Activated naive CD4-positive, alpha-beta T cell treated with anti-CD3 and anti-CD28 coated beads, Interleukin-2, amount 10 ng/mL, durations not matched to agents 7 days and 5 days (primary cell): ENCODE measurements at regions not wholly inside any gene's neighbourhood (a gene's known extent, or its start where the extent isn't known, plus 50 kb on each side); places are given as distances from the start of the nearest gene placed in this dataset.
"Not testable (repeated sequence)": the region's sequence is repeated elsewhere in the genome, so short reads cannot be mapped to it uniquely, and the experiment has no call there.

Source experiments
- CTCF ChIA-PET: fragments of 350-600 bp; sonication (Branson Sonifier 250); formaldehyde crosslinking; loops from one replicate; lab custom pipeline; 2021; ENCODE audit warnings: antibody characterized with exemption; lab: Charles Lee
- DNase-seq: peaks from one replicate; pipeline ENCODE4 v3.0.0-alpha.2; 2020
- H3K27ac Mint-ChIP-seq: one replicate; pipeline ENCODE4 v1.8.0; 2021; ENCODE audit warnings: mild to moderate bottlenecking, moderate library complexity, mixed read lengths
- H3K27me3 Mint-ChIP-seq: one replicate; pipeline ENCODE4 v1.8.0; 2021; ENCODE audit warnings: mild to moderate bottlenecking, mixed read lengths
- H3K36me3 Mint-ChIP-seq: one replicate; pipeline ENCODE4 v1.8.0; 2021; ENCODE audit warnings: mixed read lengths
- H3K4me1 Mint-ChIP-seq: one replicate; pipeline ENCODE4 v1.8.0; 2021; ENCODE audit warnings: mixed read lengths
- H3K4me3 Mint-ChIP-seq: one replicate; pipeline ENCODE4 v1.8.0; 2021; ENCODE audit warnings: mild to moderate bottlenecking, moderate library complexity, mixed read lengths
- H3K9me3 Mint-ChIP-seq: one replicate; pipeline ENCODE4 v1.8.0; 2021; ENCODE audit warnings: mixed read lengths

DNA sequence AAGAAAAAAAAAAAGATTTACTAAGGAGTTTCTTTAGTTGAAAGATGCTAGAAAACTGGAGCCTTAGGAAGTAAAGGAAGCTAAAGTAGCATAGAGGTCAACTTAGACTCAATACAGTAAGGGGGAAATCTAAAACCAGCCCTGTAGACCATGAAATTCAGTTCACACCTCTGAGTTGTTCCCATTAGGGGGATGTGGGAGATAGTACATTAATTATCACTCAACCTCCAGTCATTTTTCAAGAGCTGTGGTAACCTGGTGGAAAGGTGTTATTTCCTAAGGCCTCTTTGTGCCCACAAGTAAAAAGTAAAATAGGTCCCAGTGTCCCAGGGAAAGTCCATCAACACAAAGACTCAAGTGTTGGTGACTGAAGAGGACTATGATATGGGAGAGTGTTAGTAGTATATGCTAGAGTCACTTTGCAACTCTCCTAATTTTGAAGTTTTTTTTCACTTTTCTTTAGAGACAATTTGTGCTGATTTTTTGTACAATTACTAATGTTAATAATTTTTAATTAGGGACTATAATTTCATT is 1274.4 kb upstream of the EPHA6 start:
- no peak for DNase-seq
- Mint-ChIP-seq H3K27ac (no peak overlapping the region), H3K27me3 (no peaks in the 10 kb centered on the region), H3K4me1 (no peaks in the 10 kb centered on the region), H3K9me3 (no peaks in the 10 kb centered on the region), H3K4me3 (no peak overlapping the region), H3K36me3 (no peaks in the 10 kb centered on the region)
- CTCF ChIA-PET = no interaction called here

DNA sequence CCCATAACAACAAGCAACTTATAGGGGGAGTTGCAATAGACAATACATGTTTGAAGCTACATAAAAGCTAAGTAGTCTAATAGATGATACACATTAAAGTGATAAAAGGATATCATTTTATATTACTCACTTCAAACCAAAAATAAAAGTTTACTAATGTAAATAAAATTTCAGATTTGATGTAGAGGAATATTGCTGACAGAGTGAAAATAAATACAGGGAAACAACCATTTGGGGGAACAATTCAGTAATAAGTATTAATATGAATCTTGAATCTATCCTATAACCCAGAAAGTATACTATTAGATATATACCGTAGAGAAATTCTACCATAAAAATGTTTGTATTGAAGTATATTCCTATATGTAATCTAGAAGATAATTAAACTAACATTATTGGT is 1248.9 kb upstream of the EPHA6 start:
- no peaks in the 10 kb centered on the region for H3K4me1 Mint-ChIP-seq
- H3K27me3 Mint-ChIP-seq = no peaks in the 10 kb centered on the region
- no peaks in the 10 kb centered on the region for H3K36me3 Mint-ChIP-seq
- H3K4me3 Mint-ChIP-seq = no peak overlapping the region
- CTCF ChIA-PET = no interaction called here
- H3K9me3 Mint-ChIP-seq = peaks cover 14% of the 10 kb centered on the region
- DNase-seq = no peak
- no peak overlapping the region for H3K27ac Mint-ChIP-seq

DNA sequence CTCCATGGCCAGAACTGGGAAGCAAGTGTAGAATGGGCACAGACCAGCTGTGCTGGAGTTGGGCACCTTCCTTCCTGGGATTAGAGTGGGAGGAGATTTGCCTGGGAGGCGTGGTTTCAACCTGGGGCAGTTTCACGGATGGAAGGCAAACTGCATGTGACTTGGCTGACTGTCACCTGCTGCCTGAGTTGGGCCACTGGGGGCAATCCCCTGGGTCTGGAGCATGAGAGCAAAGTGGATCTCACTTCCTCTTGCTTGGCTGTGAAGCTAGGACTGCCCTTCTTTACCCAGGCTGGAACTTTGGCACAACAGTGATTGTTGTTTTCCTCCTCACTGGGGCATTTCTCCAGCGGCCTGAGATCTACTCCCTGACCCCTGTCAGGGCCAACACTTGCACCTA is 1247.0 kb upstream of the EPHA6 start:
- Mint-ChIP-seq H3K9me3 (peaks cover 14% of the 10 kb centered on the region), H3K4me1 (no peaks in the 10 kb centered on the region), H3K27me3 (no peaks in the 10 kb centered on the region), H3K4me3 (no peak overlapping the region), H3K36me3 (no peaks in the 10 kb centered on the region), H3K27ac (no peak overlapping the region)
- CTCF ChIA-PET = no interaction called here
- DNase-seq = no peak

DNA sequence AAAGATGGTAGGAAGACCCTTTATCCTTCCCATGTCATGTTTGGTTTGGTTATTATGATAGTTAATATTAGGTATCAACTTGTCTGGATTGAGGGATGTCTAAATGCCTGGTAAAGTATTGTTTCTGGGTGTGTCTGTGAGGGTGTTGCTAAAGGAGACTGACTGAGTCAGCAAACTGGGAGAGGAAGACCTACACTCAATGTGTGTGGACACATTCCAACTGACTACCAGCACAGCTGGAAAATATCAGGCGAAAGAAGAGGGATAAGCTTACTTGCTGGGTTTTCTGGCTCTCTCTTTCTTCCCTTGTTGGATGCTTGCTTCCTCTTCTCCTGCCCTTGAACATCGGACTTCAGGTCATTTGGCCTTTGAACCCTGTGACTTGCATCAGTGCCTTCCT is 1227.6 kb upstream of the EPHA6 start:
- peaks cover 4% of the 10 kb centered on the region for H3K9me3 Mint-ChIP-seq
- no peak overlapping the region for H3K27ac Mint-ChIP-seq
- no peaks in the 10 kb centered on the region for H3K4me1 Mint-ChIP-seq
- H3K4me3 Mint-ChIP-seq = no peak overlapping the region
- no peaks in the 10 kb centered on the region for H3K27me3 Mint-ChIP-seq
- no peak for DNase-seq
- no peaks in the 10 kb centered on the region for H3K36me3 Mint-ChIP-seq
- CTCF ChIA-PET = no interaction called here

DNA sequence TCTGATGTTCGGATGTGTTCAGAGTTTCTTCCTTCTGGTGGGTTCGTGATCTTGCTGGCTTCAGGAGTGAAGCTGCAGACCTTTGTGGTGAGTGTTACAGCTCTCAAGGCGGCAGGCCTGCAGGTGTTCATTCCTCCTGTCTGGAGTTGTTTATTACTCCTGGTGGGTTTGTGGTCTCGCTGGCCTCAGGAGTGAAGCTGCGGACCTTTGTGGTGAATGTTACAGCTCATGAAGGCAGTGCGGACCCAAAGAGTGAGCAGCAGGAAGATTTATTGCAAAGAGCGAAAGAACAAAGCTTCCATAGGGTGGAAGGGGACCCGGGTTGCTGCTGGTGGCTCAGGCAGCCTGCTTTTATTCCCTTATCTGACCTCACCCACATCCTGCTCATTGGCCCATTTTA is 1226.8 kb upstream of the EPHA6 start:
- CTCF ChIA-PET, H3K4me1 Mint-ChIP-seq, H3K9me3 Mint-ChIP-seq, H3K4me3 Mint-ChIP-seq, H3K27ac Mint-ChIP-seq, H3K27me3 Mint-ChIP-seq, DNase-seq, H3K36me3 Mint-ChIP-seq: not testable (repeated sequence)

DNA sequence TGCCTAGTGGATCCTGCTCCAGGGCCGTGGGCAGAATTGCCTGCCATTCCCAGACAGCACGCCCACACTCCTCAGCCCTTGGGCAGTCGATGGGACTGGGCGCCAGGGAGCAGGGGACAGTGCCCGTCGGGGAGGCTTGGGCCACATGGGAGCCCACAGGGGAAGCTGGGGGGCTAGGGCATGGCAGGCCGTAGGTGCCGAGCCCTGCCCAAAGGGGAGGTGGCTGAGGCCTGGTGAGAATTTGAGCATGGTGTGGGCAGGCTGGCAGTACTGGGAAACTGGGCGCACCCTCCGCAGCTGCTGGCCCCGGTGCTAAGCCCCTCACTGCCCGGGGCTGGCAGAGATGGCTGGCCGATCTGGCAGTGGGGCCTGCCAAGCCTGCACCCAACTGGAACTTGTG is 1225.9 kb upstream of the EPHA6 start:
- H3K36me3 Mint-ChIP-seq = no peaks in the 10 kb centered on the region
- no peaks in the 10 kb centered on the region for H3K4me1 Mint-ChIP-seq
- H3K27me3 Mint-ChIP-seq = no peaks in the 10 kb centered on the region
- H3K9me3 Mint-ChIP-seq = peaks cover 4% of the 10 kb centered on the region
- no peak overlapping the region for H3K4me3 Mint-ChIP-seq
- CTCF ChIA-PET = no interaction called here
- DNase-seq = no peak
- no peak overlapping the region for H3K27ac Mint-ChIP-seq

DNA sequence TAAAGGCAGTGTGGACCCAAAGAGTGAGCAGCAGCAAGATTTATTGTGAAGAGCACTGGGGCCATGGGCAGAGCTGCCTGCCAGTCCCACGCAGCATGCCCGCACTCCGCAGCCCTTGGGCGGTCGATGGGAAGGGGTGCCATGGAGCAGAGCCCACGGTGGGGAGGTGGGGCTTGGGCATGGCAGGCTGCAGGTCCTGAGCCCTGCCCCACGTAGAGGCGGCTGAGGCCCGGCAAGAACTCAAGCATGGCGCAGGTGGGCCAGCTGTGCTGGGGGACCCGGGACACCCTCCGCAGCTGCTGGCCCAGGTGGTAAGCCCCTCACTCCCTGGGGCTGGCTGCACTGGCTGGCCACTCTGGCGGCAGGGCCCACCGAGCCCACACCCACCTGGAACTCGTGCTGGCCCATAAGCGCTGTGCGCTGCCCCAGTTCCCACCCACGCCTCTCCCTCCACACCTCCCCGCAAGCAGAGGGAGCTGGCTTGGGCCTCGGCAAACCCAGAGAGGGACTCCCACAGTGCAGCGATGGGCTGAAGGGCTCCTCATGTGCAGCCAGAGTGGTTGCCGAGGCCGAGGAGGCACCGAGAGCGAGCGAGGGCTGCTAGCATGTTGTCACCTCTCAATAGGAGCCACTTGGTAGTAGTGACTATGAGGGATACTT is 1218.8 kb upstream of the EPHA6 start:
- Mint-ChIP-seq H3K27ac (no peak overlapping the region), H3K4me3 (no peak overlapping the region), H3K36me3 (no peaks in the 10 kb centered on the region), H3K9me3 (peaks cover 7% of the 10 kb centered on the region), H3K4me1 (no peaks in the 10 kb centered on the region), H3K27me3 (no peaks in the 10 kb centered on the region)
- CTCF ChIA-PET = no interaction called here
- no peak for DNase-seq

DNA sequence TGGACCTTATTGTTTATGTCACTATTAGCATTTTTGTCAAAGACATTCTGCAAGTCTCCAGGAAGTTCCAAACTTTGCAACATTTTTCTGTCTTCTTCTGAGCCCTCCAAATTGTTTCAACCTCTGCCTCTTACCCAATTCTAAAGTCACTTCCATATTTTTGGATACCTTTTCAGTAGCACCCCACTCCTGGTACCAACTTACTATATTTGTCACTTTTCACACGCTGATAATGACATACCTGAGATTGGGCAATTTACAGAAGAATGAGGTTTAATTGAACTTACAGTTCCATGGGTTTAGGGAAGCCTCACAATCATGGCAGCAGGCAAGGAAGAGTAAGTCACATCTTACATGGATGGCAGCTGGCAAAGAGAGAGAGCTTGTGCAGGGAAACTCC is 1206.5 kb upstream of the EPHA6 start:
- CTCF ChIA-PET = no interaction called here
- Mint-ChIP-seq H3K27me3 (no peaks in the 10 kb centered on the region), H3K27ac (no peak overlapping the region), H3K36me3 (no peaks in the 10 kb centered on the region), H3K4me1 (no peaks in the 10 kb centered on the region), H3K9me3 (peaks cover 19% of the 10 kb centered on the region), H3K4me3 (no peak overlapping the region)
- no peak for DNase-seq

DNA sequence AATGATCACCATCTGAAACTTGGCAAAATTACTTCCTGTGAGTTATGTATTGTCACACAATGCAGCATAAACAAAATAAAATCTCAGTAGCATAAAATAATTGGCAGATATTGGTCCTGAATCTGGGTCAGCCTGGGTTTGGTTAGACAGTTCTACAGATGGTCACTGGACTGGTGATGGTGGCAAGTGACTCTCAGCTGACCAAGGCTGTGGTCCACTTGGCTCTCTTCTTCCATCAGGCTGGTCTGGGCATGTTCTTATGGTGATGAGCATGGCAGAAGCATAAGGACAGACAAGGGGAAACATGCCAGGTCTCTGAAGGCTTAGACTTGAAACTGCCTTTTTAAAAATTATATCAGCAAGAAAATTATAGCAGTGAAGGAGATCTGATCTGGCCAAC is 1205.0 kb upstream of the EPHA6 start:
- Mint-ChIP-seq H3K36me3 (no peaks in the 10 kb centered on the region), H3K4me1 (no peaks in the 10 kb centered on the region), H3K27ac (no peak overlapping the region), H3K27me3 (no peaks in the 10 kb centered on the region), H3K4me3 (no peak overlapping the region), H3K9me3 (peaks cover 19% of the 10 kb centered on the region)
- DNase-seq = no peak
- CTCF ChIA-PET = no interaction called here

DNA sequence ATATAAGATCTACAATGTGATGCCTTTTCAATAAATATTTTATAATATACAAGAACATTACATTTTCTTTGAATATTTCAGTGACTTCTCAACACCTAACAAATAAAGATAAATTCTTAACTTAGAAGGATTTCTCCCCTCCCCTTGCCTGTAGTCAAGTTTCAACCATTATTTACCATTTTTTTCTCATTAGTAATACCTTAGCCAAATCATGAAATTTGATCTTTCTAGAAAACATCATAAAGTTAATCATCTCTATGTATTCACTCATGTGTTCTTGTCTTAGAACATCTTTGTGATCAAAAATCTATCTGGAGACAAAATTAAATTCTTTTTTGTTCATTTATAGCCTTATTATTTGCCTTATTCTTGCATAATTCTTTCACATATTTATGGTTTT is 1201.8 kb upstream of the EPHA6 start:
- Mint-ChIP-seq H3K4me1 (no peaks in the 10 kb centered on the region), H3K9me3 (peaks cover 8% of the 10 kb centered on the region), H3K27me3 (no peaks in the 10 kb centered on the region), H3K27ac (no peak overlapping the region), H3K36me3 (no peaks in the 10 kb centered on the region), H3K4me3 (no peak overlapping the region)
- CTCF ChIA-PET = no interaction called here
- no peak for DNase-seq

DNA sequence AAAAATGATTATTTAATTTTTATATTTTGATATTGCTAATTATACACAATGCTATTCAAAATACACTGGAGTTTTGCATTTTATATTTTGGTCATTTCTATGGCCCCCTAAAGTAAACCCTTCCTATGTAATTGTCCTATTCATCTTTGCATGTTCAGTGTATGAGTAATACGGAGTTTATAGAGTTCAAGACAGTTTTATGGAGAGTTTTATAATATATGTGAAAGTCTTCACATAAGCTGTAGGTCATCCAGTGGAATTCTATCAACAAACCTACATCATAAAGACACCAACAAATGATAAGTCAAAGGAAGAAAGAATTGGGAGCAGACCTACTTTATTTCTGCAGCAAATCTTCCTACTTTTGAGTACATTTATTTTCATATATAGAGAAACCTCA is 1200.4 kb upstream of the EPHA6 start:
- peaks cover 3% of the 10 kb centered on the region for H3K9me3 Mint-ChIP-seq
- H3K36me3 Mint-ChIP-seq = no peaks in the 10 kb centered on the region
- no peak overlapping the region for H3K4me3 Mint-ChIP-seq
- no peaks in the 10 kb centered on the region for H3K4me1 Mint-ChIP-seq
- no peak overlapping the region for H3K27ac Mint-ChIP-seq
- DNase-seq = no peak
- no peaks in the 10 kb centered on the region for H3K27me3 Mint-ChIP-seq
- CTCF ChIA-PET = no interaction called here

DNA sequence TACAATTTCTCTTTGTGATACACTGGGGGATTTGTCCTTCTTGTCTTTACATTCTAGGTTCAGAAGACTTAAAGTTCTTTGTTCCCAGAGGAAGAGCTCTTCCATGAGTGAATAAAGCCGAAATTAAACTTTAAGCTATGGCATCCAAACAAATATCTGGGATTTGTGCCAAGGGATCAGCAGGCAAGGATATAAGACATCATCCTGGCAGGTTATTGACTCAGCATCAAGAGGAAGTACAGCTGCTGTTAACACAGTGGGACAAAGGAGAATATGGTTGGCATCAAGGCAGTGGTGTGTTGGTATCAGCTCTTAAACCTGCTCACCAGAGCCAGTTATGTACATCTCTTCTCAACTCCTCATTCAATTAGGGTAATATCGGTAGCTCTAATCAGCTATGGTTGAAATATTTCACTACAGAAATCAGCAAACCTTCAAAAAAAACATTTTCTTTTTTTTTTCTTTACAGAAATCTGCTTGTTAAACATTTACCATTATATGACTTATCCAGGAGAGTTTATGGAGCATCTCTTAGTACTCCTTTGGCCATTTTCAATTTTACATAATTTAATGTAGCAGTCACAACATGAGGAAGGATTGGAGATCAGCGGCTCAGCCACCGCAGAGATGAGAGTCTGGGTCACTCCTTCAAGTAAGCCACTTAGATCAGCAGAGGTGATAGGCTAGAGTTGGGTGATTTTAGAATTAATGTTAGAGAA is 1198.6 kb upstream of the EPHA6 start:
- Mint-ChIP-seq H3K27ac (no peak overlapping the region), H3K9me3 (no peaks in the 10 kb centered on the region), H3K4me1 (no peaks in the 10 kb centered on the region), H3K27me3 (no peaks in the 10 kb centered on the region), H3K4me3 (no peak overlapping the region), H3K36me3 (no peaks in the 10 kb centered on the region)
- CTCF ChIA-PET = no interaction called here
- DNase-seq = no peak

DNA sequence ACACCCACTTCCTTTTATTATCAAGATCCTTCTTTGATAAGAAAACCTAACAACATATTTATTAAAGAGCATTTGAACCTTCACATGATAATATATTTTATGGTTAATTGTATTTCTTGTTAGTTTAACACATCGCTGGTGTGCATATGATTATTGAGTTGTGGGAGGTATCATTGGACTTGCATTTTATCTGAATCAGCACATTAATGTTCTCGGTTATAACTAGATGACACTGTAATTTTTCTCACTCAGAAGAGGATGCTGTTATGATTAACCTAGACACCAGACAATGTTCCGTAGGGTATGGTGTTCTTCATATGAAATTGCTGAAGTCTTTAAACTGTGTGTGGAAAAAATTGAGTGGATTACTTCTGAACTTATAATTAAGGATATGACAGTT is 1188.3 kb upstream of the EPHA6 start:
- Mint-ChIP-seq H3K9me3 (peaks cover 2% of the 10 kb centered on the region), H3K27ac (no peak overlapping the region), H3K4me3 (no peak overlapping the region), H3K27me3 (no peaks in the 10 kb centered on the region), H3K36me3 (no peaks in the 10 kb centered on the region), H3K4me1 (no peaks in the 10 kb centered on the region)
- CTCF ChIA-PET = no interaction called here
- no peak for DNase-seq

DNA sequence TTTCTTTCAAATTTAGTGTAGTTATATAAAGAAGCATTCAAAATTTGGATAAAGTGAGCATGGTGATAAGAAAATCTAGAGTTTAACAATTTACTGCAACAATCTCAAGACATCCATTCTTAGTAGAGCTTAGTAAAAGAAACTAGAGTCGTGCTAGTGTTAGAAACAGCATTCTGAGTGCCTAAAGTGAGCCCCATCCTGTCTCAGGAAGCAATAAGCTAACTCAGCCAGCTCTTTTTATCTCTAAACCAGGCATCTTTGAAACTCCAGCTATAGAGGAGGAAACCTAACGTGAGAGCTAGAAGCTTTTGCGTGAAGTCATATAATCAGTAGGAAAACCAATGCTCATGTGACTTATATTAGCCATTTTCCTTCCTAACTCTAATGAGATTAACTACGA is 1187.1 kb upstream of the EPHA6 start:
- Mint-ChIP-seq H3K4me3 (no peak overlapping the region), H3K4me1 (no peaks in the 10 kb centered on the region), H3K27me3 (no peaks in the 10 kb centered on the region), H3K27ac (no peak overlapping the region), H3K36me3 (no peaks in the 10 kb centered on the region), H3K9me3 (no peaks in the 10 kb centered on the region)
- DNase-seq = no peak
- CTCF ChIA-PET = no interaction called here

DNA sequence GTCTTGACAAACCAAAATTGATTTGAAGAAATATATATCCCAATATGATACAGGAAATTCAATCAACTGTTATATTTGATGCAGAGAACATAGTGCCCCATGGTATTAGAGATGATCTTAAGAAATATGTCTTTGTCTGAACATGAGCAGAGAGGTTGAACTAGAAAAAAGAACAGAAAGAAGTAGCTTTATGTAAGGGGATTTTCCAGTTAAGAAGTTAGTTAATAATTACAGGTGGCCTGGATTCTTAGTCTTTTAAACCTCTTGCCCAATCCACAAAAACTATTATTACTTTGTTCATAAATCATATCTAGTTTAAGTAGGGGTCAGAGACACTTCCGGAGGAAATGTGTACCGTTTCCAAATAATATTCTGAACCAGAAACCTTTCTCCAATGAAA is 1186.7 kb upstream of the EPHA6 start:
- no peak overlapping the region for H3K27ac Mint-ChIP-seq
- no peaks in the 10 kb centered on the region for H3K9me3 Mint-ChIP-seq
- CTCF ChIA-PET = no interaction called here
- H3K4me1 Mint-ChIP-seq = no peaks in the 10 kb centered on the region
- no peak for DNase-seq
- no peak overlapping the region for H3K4me3 Mint-ChIP-seq
- H3K27me3 Mint-ChIP-seq = no peaks in the 10 kb centered on the region
- no peaks in the 10 kb centered on the region for H3K36me3 Mint-ChIP-seq
